ENCODE measurements at regions not wholly inside any gene's neighbourhood (a gene's known extent, or its start where the extent isn't known, plus 50 kb on each side); places are given as distances from the start of the nearest gene placed in this dataset.

DNA sequence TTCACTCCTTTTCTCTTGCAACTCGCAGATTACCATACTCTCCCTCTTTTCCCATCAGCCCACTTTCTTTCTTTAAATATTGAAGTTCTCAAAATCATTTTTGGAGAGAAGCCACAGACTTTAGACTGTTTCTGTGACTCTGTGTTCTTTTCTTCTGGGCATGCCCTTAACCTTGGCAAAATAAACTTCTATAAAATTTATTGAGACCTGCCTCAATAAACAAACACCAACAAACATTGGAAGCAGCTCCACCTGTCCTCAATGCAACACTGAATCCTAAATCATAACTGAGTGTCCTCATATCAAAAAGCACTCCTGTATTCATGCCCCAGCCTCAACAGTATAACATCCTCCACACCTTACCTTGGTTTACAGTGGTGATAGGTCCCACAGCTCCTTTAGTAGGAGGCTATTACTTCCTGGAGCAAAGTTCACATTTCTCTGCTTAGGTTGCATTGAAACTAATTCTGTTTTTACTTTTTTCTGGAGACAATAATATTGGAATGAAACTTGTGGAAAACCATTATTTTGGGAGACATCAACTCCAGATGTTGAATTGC, 320.0 kb upstream of the LRRC4C start:
- Mint-ChIP-seq H3K27me3 (no peaks in the 10 kb centered on the region), H3K36me3 (no peaks in the 10 kb centered on the region), H3K9me3 (peaks cover 0 to 40% (median 19%) of the 10 kb centered on the region in 11 donors), H3K4me3 (no peak overlapping the region), H3K4me1 (no peaks in the 10 kb centered on the region), H3K27ac (no peak overlapping the region)
- ChIA-PET CTCF (no interaction called here), POLR2A (no interaction called here)
- H3K4me3 ChIP-seq (ENCODE audit: low read length), result no peak overlapping the region
- H3K27ac ChIP-seq (ENCODE audit: low read depth, low read length), result no peak overlapping the region
- peaks cover 0 to 4% (median 0%) of the 10 kb centered on the region in 3 experiments for H3K9me3 ChIP-seq (ENCODE audit: control insufficient read depth in 2 of 3, low read length in 3 of 3)
- H3K36me3 ChIP-seq (ENCODE audit: control insufficient read depth in 2 of 3, insufficient read depth in 3 of 3, low read length in 3 of 3), result no peaks in the 10 kb centered on the region
- intact Hi-C loops (cut with micrococcal nuclease), result no loop called here
- no peak for DNase-seq
- ATAC-seq, result no peak
- no peaks in the 10 kb centered on the region for H3K27me3 ChIP-seq (ENCODE audit: control insufficient read depth in 2 of 2, insufficient read depth in 2 of 2, low read length in 2 of 2)
- no peaks in the 10 kb centered on the region for H3K4me1 ChIP-seq (ENCODE audit: control insufficient read depth in 2 of 2, insufficient read depth in 2 of 2, low read length in 2 of 2)

GRCh38 chr11:41781441-41781840, 322.0 kb upstream of the LRRC4C start:
- no peaks in the 10 kb centered on the region for H3K27me3 ChIP-seq (ENCODE audit: control insufficient read depth in 2 of 2, insufficient read depth in 2 of 2, low read length in 2 of 2)
- ATAC-seq, result no peak
- CTCF ChIA-PET, result interaction anchor here (0.7 kb wide), 1 partner anchor 12 kb away, joined by 3 read pairs; no protein-coding TSS in a partner anchor

DNA sequence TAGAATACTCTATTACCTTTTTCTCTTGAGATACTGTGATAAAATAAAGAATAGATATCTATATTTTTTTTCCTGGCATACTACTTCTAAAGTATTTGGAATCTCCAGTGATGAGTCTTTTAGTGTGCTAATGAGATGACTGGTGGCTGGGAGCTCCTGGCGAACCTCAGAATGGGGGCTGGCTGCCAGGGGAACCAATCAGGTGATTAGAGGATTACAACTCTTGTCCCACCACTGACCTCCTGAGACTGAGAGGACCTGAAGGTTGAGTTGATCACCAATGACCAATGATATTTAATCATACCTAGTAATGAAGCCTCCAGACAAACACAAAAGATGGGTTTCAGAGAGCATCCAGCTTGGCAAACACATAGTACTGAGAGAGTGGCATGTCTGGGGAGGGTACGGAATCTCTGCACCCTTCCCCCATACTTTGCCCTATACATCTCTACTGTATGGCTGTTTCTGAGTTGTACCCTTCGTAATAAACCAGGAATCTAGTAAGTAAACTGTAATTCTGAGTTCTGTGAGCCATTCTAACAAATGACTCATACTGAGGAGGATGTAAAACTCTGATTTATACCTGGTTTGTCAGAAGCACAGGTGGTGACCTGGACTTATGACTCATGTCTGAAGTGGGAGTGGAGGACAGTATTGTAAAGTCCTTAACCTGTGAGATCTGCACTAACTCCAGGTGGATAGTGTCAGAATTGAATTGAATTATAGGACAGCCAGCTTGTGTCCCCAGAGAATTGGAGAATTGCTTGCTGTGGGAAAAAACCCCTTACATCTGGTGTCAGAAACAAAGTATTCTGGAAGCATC, 325.3 kb upstream of the LRRC4C start:
- no peaks in the 10 kb centered on the region for H3K4me1 Mint-ChIP-seq
- ChIA-PET POLR2A (no interaction called here), CTCF (no interaction called here)
- H3K27ac Mint-ChIP-seq, result no peak overlapping the region
- intact Hi-C loops (cut with micrococcal nuclease), result no loop called here
- peaks cover 0 to 45% (median 11%) of the 10 kb centered on the region in 11 donors for H3K9me3 Mint-ChIP-seq
- Histone ChIP-seq H3K4me1 (ENCODE audit: control insufficient read depth in 2 of 2, insufficient read depth in 2 of 2, low read length in 2 of 2) (no peaks in the 10 kb centered on the region), H3K27ac (ENCODE audit: low read depth, low read length) (no peak overlapping the region), H3K27me3 (ENCODE audit: control insufficient read depth in 2 of 2, insufficient read depth in 2 of 2, low read length in 2 of 2) (no peaks in the 10 kb centered on the region), H3K4me3 (ENCODE audit: low read length) (no peak overlapping the region), H3K36me3 (ENCODE audit: control insufficient read depth in 2 of 3, insufficient read depth in 3 of 3, low read length in 3 of 3) (no peaks in the 10 kb centered on the region), H3K9me3 (ENCODE audit: control insufficient read depth in 2 of 3, low read length in 3 of 3) (peaks cover 0 to under 1% (median 0%) of the 10 kb centered on the region in 3 experiments)
- no peak for ATAC-seq
- H3K4me3 Mint-ChIP-seq, result no peak overlapping the region
- H3K27me3 Mint-ChIP-seq, result no peaks in the 10 kb centered on the region
- no peak for DNase-seq
- no peaks in the 10 kb centered on the region for H3K36me3 Mint-ChIP-seq

More at GRCh38 chr11:41781441-41781840, 322.0 kb upstream of the LRRC4C start:
- Mint-ChIP-seq H3K4me3 (no peak overlapping the region), H3K36me3 (no peaks in the 10 kb centered on the region), H3K27ac (no peak overlapping the region), H3K27me3 (no peaks in the 10 kb centered on the region), H3K9me3 (peaks cover 0 to 41% (median 18%) of the 10 kb centered on the region in 11 donors), H3K4me1 (no peaks in the 10 kb centered on the region)
- POLR2A ChIA-PET, result no interaction called here
- H3K9me3 ChIP-seq (ENCODE audit: control insufficient read depth in 2 of 3, low read length in 3 of 3), result peaks cover 0 to 4% (median 0%) of the 10 kb centered on the region in 3 experiments
- no peaks in the 10 kb centered on the region for H3K4me1 ChIP-seq (ENCODE audit: control insufficient read depth in 2 of 2, insufficient read depth in 2 of 2, low read length in 2 of 2)
- H3K27ac ChIP-seq (ENCODE audit: low read depth, low read length), result no peak overlapping the region
- H3K4me3 ChIP-seq (ENCODE audit: low read length), result no peak overlapping the region
- H3K36me3 ChIP-seq (ENCODE audit: control insufficient read depth in 2 of 3, insufficient read depth in 3 of 3, low read length in 3 of 3), result no peaks in the 10 kb centered on the region
- intact Hi-C loops (cut with micrococcal nuclease), result no loop called here
- DNase-seq, result no peak

DNA sequence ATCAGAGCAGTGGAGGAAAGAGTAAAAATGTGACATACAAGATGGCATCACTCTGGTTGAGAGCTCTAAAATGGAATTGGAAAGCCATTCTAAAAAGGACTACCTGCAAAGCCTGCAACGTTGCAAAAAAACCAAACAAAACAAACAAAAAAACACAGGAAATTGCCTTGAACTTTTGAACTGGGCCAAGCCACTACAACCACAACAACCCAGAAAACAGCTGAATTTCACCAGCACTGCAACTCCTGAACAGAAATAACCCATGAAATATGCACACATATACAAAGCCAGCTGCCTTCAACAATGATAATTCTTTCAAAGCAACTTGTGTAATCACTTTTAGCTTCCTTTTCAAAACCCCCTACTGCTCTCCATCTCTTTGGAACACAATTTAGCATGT, 326.6 kb upstream of the LRRC4C start:
- DNase-seq (no peak), ATAC-seq (no peak)
- no peaks in the 10 kb centered on the region for H3K36me3 Mint-ChIP-seq
- Histone ChIP-seq H3K27ac (ENCODE audit: low read depth, low read length) (no peak overlapping the region), H3K9me3 (ENCODE audit: control insufficient read depth in 2 of 3, low read length in 3 of 3) (no peaks in the 10 kb centered on the region), H3K36me3 (ENCODE audit: control insufficient read depth in 2 of 3, insufficient read depth in 3 of 3, low read length in 3 of 3) (no peaks in the 10 kb centered on the region), H3K4me3 (ENCODE audit: low read length) (no peak overlapping the region), H3K4me1 (ENCODE audit: control insufficient read depth in 2 of 2, insufficient read depth in 2 of 2, low read length in 2 of 2) (no peaks in the 10 kb centered on the region), H3K27me3 (ENCODE audit: control insufficient read depth in 2 of 2, insufficient read depth in 2 of 2, low read length in 2 of 2) (no peaks in the 10 kb centered on the region)
- peaks cover 3 to 40% (median 11%) of the 10 kb centered on the region in 11 donors for H3K9me3 Mint-ChIP-seq
- no peaks in the 10 kb centered on the region for H3K4me1 Mint-ChIP-seq
- H3K4me3 Mint-ChIP-seq, result no peak overlapping the region
- intact Hi-C loops (cut with micrococcal nuclease), result no loop called here
- ChIA-PET POLR2A (no interaction called here), CTCF (no interaction called here)
- H3K27me3 Mint-ChIP-seq, result no peaks in the 10 kb centered on the region
- no peak overlapping the region for H3K27ac Mint-ChIP-seq

DNA sequence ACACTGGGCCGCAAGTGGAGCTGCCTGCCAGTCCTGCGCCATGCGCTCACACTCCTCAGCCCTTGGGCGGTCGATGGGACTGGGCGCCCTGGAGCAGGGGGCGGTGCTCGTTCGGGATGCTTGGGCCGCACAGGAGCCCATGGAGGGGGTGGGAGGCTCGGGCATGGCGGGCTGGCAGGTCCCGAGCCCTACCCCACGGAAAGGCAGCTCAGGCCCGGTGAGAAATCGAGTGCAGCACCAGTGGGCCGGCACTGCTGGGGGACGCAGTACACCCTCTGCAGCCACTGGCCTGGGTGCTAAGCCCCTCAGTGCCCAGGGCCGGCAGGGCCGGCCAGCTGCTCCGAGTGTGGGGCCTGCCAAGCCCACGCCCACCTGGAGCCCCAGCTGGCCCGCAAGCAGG, 328.7 kb upstream of the LRRC4C start:
- ATAC-seq (no peak), DNase-seq (no peak)
- no peaks in the 10 kb centered on the region for H3K36me3 ChIP-seq (ENCODE audit: control insufficient read depth in 2 of 3, insufficient read depth in 3 of 3, low read length in 3 of 3)
- H3K4me3 ChIP-seq (ENCODE audit: low read length), result no peak overlapping the region
- peaks cover 0 to 5% (median 0%) of the 10 kb centered on the region in 3 experiments for H3K9me3 ChIP-seq (ENCODE audit: control insufficient read depth in 2 of 3, low read length in 3 of 3)
- Mint-ChIP-seq H3K27ac (no peak overlapping the region), H3K4me3 (no peak overlapping the region), H3K36me3 (no peaks in the 10 kb centered on the region), H3K4me1 (no peaks in the 10 kb centered on the region), H3K27me3 (no peaks in the 10 kb centered on the region), H3K9me3 (peaks cover 5 to 53% (median 13%) of the 10 kb centered on the region in 11 donors)
- ChIA-PET CTCF (no interaction called here), POLR2A (no interaction called here)
- H3K27ac ChIP-seq (ENCODE audit: low read depth, low read length), result no peak overlapping the region
- intact Hi-C loops (cut with micrococcal nuclease), result no loop called here
- H3K4me1 ChIP-seq (ENCODE audit: control insufficient read depth in 2 of 2, insufficient read depth in 2 of 2, low read length in 2 of 2), result no peaks in the 10 kb centered on the region
- H3K27me3 ChIP-seq (ENCODE audit: control insufficient read depth in 2 of 2, insufficient read depth in 2 of 2, low read length in 2 of 2), result no peaks in the 10 kb centered on the region

DNA sequence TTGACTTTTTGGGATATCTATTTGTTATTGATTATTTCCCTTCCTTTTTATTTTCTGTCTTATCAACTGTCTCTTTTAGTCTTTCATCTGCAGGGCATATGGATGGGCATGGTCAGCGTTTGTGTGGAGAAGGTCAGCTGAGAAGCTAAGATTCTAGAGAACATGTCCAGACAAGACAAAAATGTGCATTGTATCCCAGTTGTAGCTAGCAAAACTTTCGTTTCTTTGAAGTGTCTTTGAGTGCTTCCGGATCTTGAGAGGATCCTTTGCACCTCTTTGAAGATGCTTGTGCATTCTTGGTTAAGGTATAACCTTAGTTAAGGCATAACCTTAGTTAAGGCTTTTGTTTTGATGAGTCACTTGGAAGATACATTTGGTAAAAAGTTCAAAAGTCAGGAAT, 329.9 kb upstream of the LRRC4C start:
- DNase-seq (no peak), ATAC-seq (no peak)
- no peak overlapping the region for H3K27ac Mint-ChIP-seq
- CTCF ChIA-PET, result no interaction called here
- no peaks in the 10 kb centered on the region for H3K27me3 Mint-ChIP-seq
- H3K9me3 Mint-ChIP-seq, result peaks cover 5 to 48% (median 12%) of the 10 kb centered on the region in 11 donors
- Histone ChIP-seq H3K36me3 (ENCODE audit: control insufficient read depth in 2 of 3, insufficient read depth in 3 of 3, low read length in 3 of 3) (no peaks in the 10 kb centered on the region), H3K9me3 (ENCODE audit: control insufficient read depth in 2 of 3, low read length in 3 of 3) (peaks cover 0 to 5% (median 0%) of the 10 kb centered on the region in 3 experiments), H3K4me1 (ENCODE audit: control insufficient read depth in 2 of 2, insufficient read depth in 2 of 2, low read length in 2 of 2) (no peaks in the 10 kb centered on the region), H3K4me3 (ENCODE audit: low read length) (no peak overlapping the region), H3K27ac (ENCODE audit: low read depth, low read length) (no peak overlapping the region), H3K27me3 (ENCODE audit: control insufficient read depth in 2 of 2, insufficient read depth in 2 of 2, low read length in 2 of 2) (no peaks in the 10 kb centered on the region)
- H3K4me1 Mint-ChIP-seq, result no peaks in the 10 kb centered on the region
- no peaks in the 10 kb centered on the region for H3K36me3 Mint-ChIP-seq
- POLR2A ChIA-PET, result no interaction called here
- H3K4me3 Mint-ChIP-seq, result no peak overlapping the region
- intact Hi-C loops (cut with micrococcal nuclease), result no loop called here

GRCh38 chr11:41795004-41795403, 335.6 kb upstream of the LRRC4C start:
- Mint-ChIP-seq H3K36me3 (no peaks in the 10 kb centered on the region), H3K27ac (no peak overlapping the region), H3K27me3 (no peaks in the 10 kb centered on the region), H3K4me1 (no peaks in the 10 kb centered on the region), H3K4me3 (no peak overlapping the region), H3K9me3 (peaks cover 3 to 27% (median 7%) of the 10 kb centered on the region in 11 donors)
- ATAC-seq (no peak), DNase-seq (no peak)
- intact Hi-C loops (cut with micrococcal nuclease), result no loop called here
- no peak overlapping the region for H3K4me3 ChIP-seq (ENCODE audit: low read length)
- H3K9me3 ChIP-seq (ENCODE audit: control insufficient read depth in 2 of 3, low read length in 3 of 3), result peaks cover 0 to 5% (median 0%) of the 10 kb centered on the region in 3 experiments
- no peaks in the 10 kb centered on the region for H3K27me3 ChIP-seq (ENCODE audit: control insufficient read depth in 2 of 2, insufficient read depth in 2 of 2, low read length in 2 of 2)
- POLR2A ChIA-PET, result no interaction called here
- H3K4me1 ChIP-seq (ENCODE audit: control insufficient read depth in 2 of 2, insufficient read depth in 2 of 2, low read length in 2 of 2), result no peaks in the 10 kb centered on the region
- no peak overlapping the region for H3K27ac ChIP-seq (ENCODE audit: low read depth, low read length)
- H3K36me3 ChIP-seq (ENCODE audit: control insufficient read depth in 2 of 3, insufficient read depth in 3 of 3, low read length in 3 of 3), result no peaks in the 10 kb centered on the region
- CTCF ChIA-PET, result no interaction called here

Measured in naive thymus-derived CD4-positive, alpha-beta T cell (primary cell).